SK-N-SH treated with all-trans-retinoic acid at 6 μM for 48 hours (cell line): ENCODE measurements at regions not wholly inside any gene's neighbourhood (a gene's known extent, or its start where the extent isn't known, plus 50 kb on each side); places are given as distances from the start of the nearest gene placed in this dataset.

Source experiments
- ATAC-seq: fragments of 200-7000 bp; cut with Tn5 transposase; 3 replicates; pipeline ENCODE4 v1.9.1; 2020; ENCODE audit warnings: mild to moderate bottlenecking, moderate library complexity
- ARNTL ChIP-seq: fragments of 450-650 bp; formaldehyde crosslinking; IDR thresholded peaks from 2 replicates; pipeline ENCODE4 v1.5.0; 2020; ENCODE audit warnings: low read depth, mild to moderate bottlenecking, moderate library complexity, borderline replicate concordance
- BACH2 ChIP-seq: fragments of 250-450 bp; sonication (Bioruptor Pico); IDR thresholded peaks from 2 replicates; pipeline ENCODE4 v1.9.0; 2021; ENCODE audit warnings: mild to moderate bottlenecking, borderline replicate concordance
- CSDC2 ChIP-seq: fragments of 250-450 bp; sonication (Bioruptor Pico); IDR thresholded peaks from 2 replicates; pipeline ENCODE4 v1.5.0; 2020; ENCODE audit warnings: mild to moderate bottlenecking, moderate library complexity
- ESRRG ChIP-seq: fragments of 250-450 bp; sonication (Bioruptor Pico); IDR thresholded peaks from 2 replicates; pipeline ENCODE4 v1.6.1; 2021; ENCODE audit warnings: mild to moderate bottlenecking
- GLIS3 ChIP-seq: fragments of 250-450 bp; sonication (Bioruptor Pico); IDR thresholded peaks from 2 replicates; pipeline ENCODE4 v1.5.0; 2020; ENCODE audit warnings: mild to moderate bottlenecking, moderate library complexity
- ISL1 ChIP-seq: fragments of 250-450 bp; sonication (Bioruptor Pico); IDR thresholded peaks from 2 replicates; pipeline ENCODE4 v2.1.2; 2022; ENCODE audit warnings: mild to moderate bottlenecking, moderate library complexity
- OSR1 ChIP-seq: fragments of 250-450 bp; sonication (Bioruptor Pico); IDR thresholded peaks from 2 replicates; pipeline ENCODE4 v1.8.0; 2022; ENCODE audit warnings: moderate library complexity, mild to moderate bottlenecking, inconsistent platforms
- POU6F1 ChIP-seq: fragments of 250-450 bp; sonication (Bioruptor Pico); IDR thresholded peaks from 2 replicates; pipeline ENCODE4 v1.8.0; 2021; ENCODE audit warnings: low read depth, mild to moderate bottlenecking, moderate library complexity, borderline replicate concordance
- PPARA ChIP-seq: fragments of 250-450 bp; sonication (Bioruptor Pico); IDR thresholded peaks from 2 replicates; pipeline ENCODE4 v1.5.0; 2020; ENCODE audit warnings: mild to moderate bottlenecking, borderline replicate concordance
- RARB ChIP-seq: fragments of 250-450 bp; sonication (Bioruptor Pico); IDR thresholded peaks from 2 replicates; pipeline ENCODE4 v1.8.0; 2021; ENCODE audit warnings: mild to moderate bottlenecking, moderate library complexity
- SNAI2 ChIP-seq: fragments of 250-450 bp; sonication (Bioruptor Pico); IDR thresholded peaks from 2 replicates; pipeline ENCODE4 v1.5.0; 2020; ENCODE audit warnings: mild to moderate bottlenecking, moderate library complexity
- TCF4 ChIP-seq: fragments of 250-450 bp; sonication (Bioruptor Pico); IDR thresholded peaks from 2 replicates; pipeline ENCODE4 v1.8.0; 2021; ENCODE audit warnings: mild to moderate bottlenecking, moderate library complexity, borderline replicate concordance
- TOX ChIP-seq: fragments of 250-450 bp; sonication (Bioruptor Pico); IDR thresholded peaks from 2 replicates; pipeline ENCODE4 v1.8.0; 2021; ENCODE audit warnings: mild to moderate bottlenecking, moderate library complexity, borderline replicate concordance
- ZC3H10 ChIP-seq: fragments of 250-450 bp; sonication (Bioruptor Pico); IDR thresholded peaks from 2 replicates; pipeline ENCODE4 v1.5.1; 2021; ENCODE audit warnings: mild to moderate bottlenecking, moderate library complexity
- ZFP3 ChIP-seq: fragments of 250-450 bp; sonication (Bioruptor Pico); IDR thresholded peaks from 2 replicates; pipeline ENCODE4 v1.5.0; 2020; ENCODE audit warnings: mild to moderate bottlenecking, moderate library complexity
- ZFP30 ChIP-seq: fragments of 450-650 bp; formaldehyde crosslinking; IDR thresholded peaks from 2 replicates; pipeline ENCODE4 v1.5.0; 2022; ENCODE audit warnings: mild to moderate bottlenecking, moderate library complexity
- ZNF565 ChIP-seq: fragments of 450-650 bp; formaldehyde crosslinking; conservative IDR thresholded peaks from 2 replicates; pipeline ENCODE4 v1.5.0; 2020; ENCODE audit warnings: low read depth, mild to moderate bottlenecking, moderate library complexity
- ZNF70 ChIP-seq: fragments of 450-650 bp; formaldehyde crosslinking; IDR thresholded peaks from 2 replicates; pipeline ENCODE4 v1.5.0; 2020; ENCODE audit warnings: mild to moderate bottlenecking, moderate library complexity
- ZNF8 ChIP-seq: fragments of 450-650 bp; formaldehyde crosslinking; IDR thresholded peaks from 2 replicates; pipeline ENCODE4 v1.5.0; 2020; ENCODE audit warnings: mild to moderate bottlenecking, moderate library complexity
- TF ChIP-seq, protein P1 (sequence below): fragments of 250-450 bp; sonication (Bioruptor Pico); IDR thresholded peaks from 2 replicates; pipeline ENCODE4 v1.5.0; 2020; ENCODE audit warnings: mild to moderate bottlenecking, moderate library complexity
- TF ChIP-seq, protein P2 (sequence below): fragments of 250-450 bp; sonication (Bioruptor Pico); IDR thresholded peaks from 2 replicates; pipeline ENCODE4 v1.5.1; 2020; ENCODE audit warnings: low read depth, mild to moderate bottlenecking, moderate library complexity
- TF ChIP-seq, protein P3 (sequence below): fragments of 250-450 bp; sonication (Bioruptor Pico); IDR thresholded peaks from 2 replicates; pipeline ENCODE4 v1.8.0; 2020; ENCODE audit warnings: mild to moderate bottlenecking, moderate library complexity, borderline replicate concordance

- no peak for ATAC-seq
- TF ChIP-seq, protein P1, sequence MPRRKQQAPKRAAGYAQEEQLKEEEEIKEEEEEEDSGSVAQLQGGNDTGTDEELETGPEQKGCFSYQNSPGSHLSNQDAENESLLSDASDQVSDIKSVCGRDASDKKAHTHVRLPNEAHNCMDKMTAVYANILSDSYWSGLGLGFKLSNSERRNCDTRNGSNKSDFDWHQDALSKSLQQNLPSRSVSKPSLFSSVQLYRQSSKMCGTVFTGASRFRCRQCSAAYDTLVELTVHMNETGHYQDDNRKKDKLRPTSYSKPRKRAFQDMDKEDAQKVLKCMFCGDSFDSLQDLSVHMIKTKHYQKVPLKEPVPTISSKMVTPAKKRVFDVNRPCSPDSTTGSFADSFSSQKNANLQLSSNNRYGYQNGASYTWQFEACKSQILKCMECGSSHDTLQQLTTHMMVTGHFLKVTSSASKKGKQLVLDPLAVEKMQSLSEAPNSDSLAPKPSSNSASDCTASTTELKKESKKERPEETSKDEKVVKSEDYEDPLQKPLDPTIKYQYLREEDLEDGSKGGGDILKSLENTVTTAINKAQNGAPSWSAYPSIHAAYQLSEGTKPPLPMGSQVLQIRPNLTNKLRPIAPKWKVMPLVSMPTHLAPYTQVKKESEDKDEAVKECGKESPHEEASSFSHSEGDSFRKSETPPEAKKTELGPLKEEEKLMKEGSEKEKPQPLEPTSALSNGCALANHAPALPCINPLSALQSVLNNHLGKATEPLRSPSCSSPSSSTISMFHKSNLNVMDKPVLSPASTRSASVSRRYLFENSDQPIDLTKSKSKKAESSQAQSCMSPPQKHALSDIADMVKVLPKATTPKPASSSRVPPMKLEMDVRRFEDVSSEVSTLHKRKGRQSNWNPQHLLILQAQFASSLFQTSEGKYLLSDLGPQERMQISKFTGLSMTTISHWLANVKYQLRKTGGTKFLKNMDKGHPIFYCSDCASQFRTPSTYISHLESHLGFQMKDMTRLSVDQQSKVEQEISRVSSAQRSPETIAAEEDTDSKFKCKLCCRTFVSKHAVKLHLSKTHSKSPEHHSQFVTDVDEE (CRISPR knock-in tag) = no peak
- no peak for TF ChIP-seq ZNF565
Observed at GRCh38 chr10:33632432-33632831, 298.0 kb upstream of the NRP1 start.

DNA sequence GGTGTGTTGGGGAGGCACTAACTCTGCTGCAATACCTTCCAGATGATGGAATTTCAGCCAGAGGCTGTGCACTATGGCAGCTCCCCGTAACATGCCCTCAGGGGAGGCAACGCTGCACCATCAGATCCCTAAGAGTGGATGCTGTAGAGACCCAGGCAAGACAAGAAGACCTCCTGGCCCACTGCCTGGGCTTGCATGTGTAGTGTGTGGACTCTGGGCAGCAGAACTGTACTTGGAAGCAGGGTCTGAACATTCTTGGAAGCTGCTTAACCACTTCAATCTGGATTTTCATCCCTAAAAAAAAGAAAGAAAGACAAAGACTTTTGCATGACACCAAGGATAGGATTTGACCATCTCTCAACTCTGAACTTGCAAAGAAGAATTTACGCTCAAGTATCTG lies 297.5 kb upstream of the NRP1 start:
- TF ChIP-seq TOX = no peak
- TF ChIP-seq SNAI2 = no peak
- TF ChIP-seq ISL1 (CRISPR knock-in tag) = no peak
- no peak for TF ChIP-seq OSR1 (CRISPR knock-in tag)
- no peak for TF ChIP-seq ESRRG (CRISPR knock-in tag)
- no peak for TF ChIP-seq ZNF8
- TF ChIP-seq CSDC2 = no peak
- TF ChIP-seq PPARA = no peak
- no peak for TF ChIP-seq ARNTL (CRISPR knock-in tag)
- no peak for TF ChIP-seq POU6F1 (CRISPR knock-in tag)
- TF ChIP-seq, protein P2, sequence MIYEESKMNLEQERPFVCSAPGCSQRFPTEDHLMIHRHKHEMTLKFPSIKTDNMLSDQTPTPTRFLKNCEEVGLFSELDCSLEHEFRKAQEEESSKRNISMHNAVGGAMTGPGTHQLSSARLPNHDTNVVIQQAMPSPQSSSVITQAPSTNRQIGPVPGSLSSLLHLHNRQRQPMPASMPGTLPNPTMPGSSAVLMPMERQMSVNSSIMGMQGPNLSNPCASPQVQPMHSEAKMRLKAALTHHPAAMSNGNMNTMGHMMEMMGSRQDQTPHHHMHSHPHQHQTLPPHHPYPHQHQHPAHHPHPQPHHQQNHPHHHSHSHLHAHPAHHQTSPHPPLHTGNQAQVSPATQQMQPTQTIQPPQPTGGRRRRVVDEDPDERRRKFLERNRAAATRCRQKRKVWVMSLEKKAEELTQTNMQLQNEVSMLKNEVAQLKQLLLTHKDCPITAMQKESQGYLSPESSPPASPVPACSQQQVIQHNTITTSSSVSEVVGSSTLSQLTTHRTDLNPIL (CRISPR knock-in tag) = no peak
- no peak for TF ChIP-seq RARB (CRISPR knock-in tag)
- no peak for TF ChIP-seq BACH2
- TF ChIP-seq, protein P3, sequence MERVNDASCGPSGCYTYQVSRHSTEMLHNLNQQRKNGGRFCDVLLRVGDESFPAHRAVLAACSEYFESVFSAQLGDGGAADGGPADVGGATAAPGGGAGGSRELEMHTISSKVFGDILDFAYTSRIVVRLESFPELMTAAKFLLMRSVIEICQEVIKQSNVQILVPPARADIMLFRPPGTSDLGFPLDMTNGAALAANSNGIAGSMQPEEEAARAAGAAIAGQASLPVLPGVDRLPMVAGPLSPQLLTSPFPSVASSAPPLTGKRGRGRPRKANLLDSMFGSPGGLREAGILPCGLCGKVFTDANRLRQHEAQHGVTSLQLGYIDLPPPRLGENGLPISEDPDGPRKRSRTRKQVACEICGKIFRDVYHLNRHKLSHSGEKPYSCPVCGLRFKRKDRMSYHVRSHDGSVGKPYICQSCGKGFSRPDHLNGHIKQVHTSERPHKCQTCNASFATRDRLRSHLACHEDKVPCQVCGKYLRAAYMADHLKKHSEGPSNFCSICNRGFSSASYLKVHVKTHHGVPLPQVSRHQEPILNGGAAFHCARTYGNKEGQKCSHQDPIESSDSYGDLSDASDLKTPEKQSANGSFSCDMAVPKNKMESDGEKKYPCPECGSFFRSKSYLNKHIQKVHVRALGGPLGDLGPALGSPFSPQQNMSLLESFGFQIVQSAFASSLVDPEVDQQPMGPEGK (CRISPR knock-in tag) = no peak
- TF ChIP-seq ZNF70 = no peak
- no peak for TF ChIP-seq ZC3H10 (CRISPR knock-in tag)
- no peak for TF ChIP-seq ZFP30 (CRISPR knock-in tag)
- TF ChIP-seq ZFP3 (CRISPR knock-in tag) = no peak
- TF ChIP-seq GLIS3 (CRISPR knock-in tag) = no peak
- TF ChIP-seq, protein P1 (CRISPR knock-in tag) = no peak
- ATAC-seq = no peak

DNA sequence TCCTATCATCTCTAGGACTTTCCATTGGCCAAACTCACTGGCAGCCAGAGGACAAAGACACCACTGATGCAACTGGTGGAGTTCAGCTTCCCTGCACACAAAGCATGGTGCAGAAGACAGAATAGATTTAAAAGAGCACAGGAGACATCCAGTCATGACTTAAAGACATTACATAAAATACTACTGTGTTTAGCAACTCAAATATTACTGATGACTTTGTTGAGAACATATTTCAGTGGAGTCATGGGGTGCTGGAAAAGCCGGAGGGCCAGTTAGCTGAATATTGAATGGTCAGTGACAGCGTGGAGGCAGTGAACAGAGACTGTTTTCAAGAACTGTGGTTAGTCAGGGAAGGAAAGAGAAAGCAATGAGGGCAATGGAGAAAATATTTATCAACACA lies 296.3 kb upstream of the NRP1 start:
- TF ChIP-seq, protein P2 (CRISPR knock-in tag) = no peak
- TF ChIP-seq ZNF565 = no peak
- no peak for TF ChIP-seq ISL1 (CRISPR knock-in tag)
- TF ChIP-seq RARB (CRISPR knock-in tag) = no peak
- no peak for TF ChIP-seq ZFP30 (CRISPR knock-in tag)
- TF ChIP-seq, protein P3 (CRISPR knock-in tag) = no peak
- TF ChIP-seq, protein P1 (CRISPR knock-in tag) = no peak
- no peak for TF ChIP-seq ARNTL (CRISPR knock-in tag)
- no peak for TF ChIP-seq GLIS3 (CRISPR knock-in tag)
- no peak for TF ChIP-seq TCF4
- no peak for TF ChIP-seq ESRRG (CRISPR knock-in tag)
- TF ChIP-seq, all 23 proteins: peak for 0
- ATAC-seq = no peak
